ENCODE measurements at regions not wholly inside any gene's neighbourhood (a gene's known extent, or its start where the extent isn't known, plus 50 kb on each side); places are given as distances from the start of the nearest gene placed in this dataset.

- Histone ChIP-seq H3K36me3 (ENCODE audit: control insufficient read depth in 2 of 3, insufficient read depth in 3 of 3, low read length in 3 of 3) (no peaks in the 10 kb centered on the region), H3K27ac (ENCODE audit: low read depth in 2 of 2, low read length in 2 of 2) (no peak overlapping the region), H3K27me3 (ENCODE audit: control insufficient read depth, insufficient read depth, low read length) (no peaks in the 10 kb centered on the region), H3K9ac (ENCODE audit: low read length in 3 of 3) (no peak overlapping the region), H3K9me3 (ENCODE audit: control insufficient read depth in 2 of 3, insufficient read depth in 1 of 3, low read length in 3 of 3) (no peaks in the 10 kb centered on the region), H3K4me1 (ENCODE audit: control insufficient read depth in 2 of 3, insufficient read depth in 2 of 3, low read depth in 1 of 3, low read length in 3 of 3) (no peaks in the 10 kb centered on the region), H3K4me3 (ENCODE audit: low read length in 3 of 3) (no peak overlapping the region)
- intact Hi-C loops (cut with DNase I): no loop called here
- FAIRE-seq: no peak
- DNase-seq: no peak
- no peak for TF ChIP-seq CTCF (IDR thresholded peaks at IDR 0.05; ENCODE audit: borderline replicate concordance, extremely low read depth, insufficient read depth)
These were observed 139.2 kb upstream of the TTC29 start for GRCh38 chr4:147084861-147085260.

- DNase-seq (no peak), FAIRE-seq (no peak)
- no peak for TF ChIP-seq CTCF (IDR thresholded peaks at IDR 0.05; ENCODE audit: borderline replicate concordance, extremely low read depth, insufficient read depth)
- H3K4me1 ChIP-seq (ENCODE audit: control insufficient read depth in 2 of 3, insufficient read depth in 2 of 3, low read depth in 1 of 3, low read length in 3 of 3): no peaks in the 10 kb centered on the region
- no peak overlapping the region for H3K4me3 ChIP-seq (ENCODE audit: low read length in 3 of 3)
- no peaks in the 10 kb centered on the region for H3K36me3 ChIP-seq (ENCODE audit: control insufficient read depth in 2 of 3, insufficient read depth in 3 of 3, low read length in 3 of 3)
- no peaks in the 10 kb centered on the region for H3K9me3 ChIP-seq (ENCODE audit: control insufficient read depth in 2 of 3, insufficient read depth in 1 of 3, low read length in 3 of 3)
- no peak overlapping the region for H3K27ac ChIP-seq (ENCODE audit: low read depth in 2 of 2, low read length in 2 of 2)
- intact Hi-C loops (cut with DNase I): no loop called here
- no peaks in the 10 kb centered on the region for H3K27me3 ChIP-seq (ENCODE audit: control insufficient read depth, insufficient read depth, low read length)
- no peak overlapping the region for H3K9ac ChIP-seq (ENCODE audit: low read length in 3 of 3)
These were observed 140.1 kb upstream of the TTC29 start for GRCh38 chr4:147085781-147086180.

- no peaks in the 10 kb centered on the region for H3K36me3 ChIP-seq (ENCODE audit: control insufficient read depth in 2 of 3, insufficient read depth in 3 of 3, low read length in 3 of 3)
- TF ChIP-seq CTCF (IDR thresholded peaks at IDR 0.05; ENCODE audit: borderline replicate concordance, extremely low read depth, insufficient read depth): no peak
- H3K27ac ChIP-seq (ENCODE audit: low read depth in 2 of 2, low read length in 2 of 2): no peak overlapping the region
- H3K4me1 ChIP-seq (ENCODE audit: control insufficient read depth in 2 of 3, insufficient read depth in 2 of 3, low read depth in 1 of 3, low read length in 3 of 3): no peaks in the 10 kb centered on the region
- no peak overlapping the region for H3K4me3 ChIP-seq (ENCODE audit: low read length in 3 of 3)
- no peak overlapping the region for H3K9ac ChIP-seq (ENCODE audit: low read length in 3 of 3)
- FAIRE-seq: no peak
- H3K27me3 ChIP-seq (ENCODE audit: control insufficient read depth, insufficient read depth, low read length): no peaks in the 10 kb centered on the region
- intact Hi-C loops (cut with DNase I): no loop called here
- no peak for DNase-seq
- H3K9me3 ChIP-seq (ENCODE audit: control insufficient read depth in 2 of 3, insufficient read depth in 1 of 3, low read length in 3 of 3): no peaks in the 10 kb centered on the region
These were observed 142.5 kb upstream of the TTC29 start for GRCh38 chr4:147088146-147088545.

GRCh38 chr4:147090486-147090885, 144.8 kb upstream of the TTC29 start:
- TF ChIP-seq CTCF (IDR thresholded peaks at IDR 0.05; ENCODE audit: borderline replicate concordance, extremely low read depth, insufficient read depth): no peak
- Histone ChIP-seq H3K4me3 (ENCODE audit: low read length in 3 of 3) (no peak overlapping the region), H3K4me1 (ENCODE audit: control insufficient read depth in 2 of 3, insufficient read depth in 2 of 3, low read depth in 1 of 3, low read length in 3 of 3) (no peaks in the 10 kb centered on the region), H3K27ac (ENCODE audit: low read depth in 2 of 2, low read length in 2 of 2) (no peak overlapping the region), H3K9ac (ENCODE audit: low read length in 3 of 3) (no peak overlapping the region), H3K27me3 (ENCODE audit: control insufficient read depth, insufficient read depth, low read length) (no peaks in the 10 kb centered on the region), H3K9me3 (ENCODE audit: control insufficient read depth in 2 of 3, insufficient read depth in 1 of 3, low read length in 3 of 3) (no peaks in the 10 kb centered on the region), H3K36me3 (ENCODE audit: control insufficient read depth in 2 of 3, insufficient read depth in 3 of 3, low read length in 3 of 3) (no peaks in the 10 kb centered on the region)
- DNase-seq (no peak), FAIRE-seq (no peak)
- intact Hi-C loops (cut with DNase I): loop anchor here (10.0 kb wide), 1 partner anchor 76 kb away; no protein-coding TSS in a partner anchor

Measured in kidney (tissue), 13 donors.